Keratinocyte (primary cell): ENCODE measurements at regions not wholly inside any gene's neighbourhood (a gene's known extent, or its start where the extent isn't known, plus 50 kb on each side); places are given as distances from the start of the nearest gene placed in this dataset.

Experiments used
- DNase-seq: peaks from one replicate; pipeline ENCODE4 v3.0.0-alpha.2; 2011; ENCODE audit warnings: low read depth, missing footprints, low spot score
- FAIRE-seq: peaks from 2 replicates; lab custom pipeline; 2011; peaks lifted over from hg19 to GRCh38; lab: Jason Lieb, UNC
- H2AFZ ChIP-seq: 2 replicates; pipeline ENCODE4 v1.6.0; 2012; ENCODE audit warnings: low read length, control low read depth, inconsistent platforms; ENCODE audit not compliant: control insufficient read depth
- H3K27ac ChIP-seq: 2 replicates; pipeline ENCODE4 v1.5.1; 2011; ENCODE audit warnings: low read length; ENCODE audit not compliant: control insufficient read depth, insufficient read depth
- H3K27me3 ChIP-seq: 3 replicates; pipeline ENCODE4 v1.6.0; 2011; ENCODE audit warnings: low read length; ENCODE audit not compliant: control insufficient read depth, insufficient read depth; ENCODE audit errors: extremely low read depth
- H3K36me3 ChIP-seq, 2 experiments: 2 replicates in 1 of 2; 3 replicates in 1 of 2; pipeline ENCODE4 v1.5.1; 2011; ENCODE audit warnings: low read length in 2 of 2, mild to moderate bottlenecking in 1 of 2; ENCODE audit not compliant: control insufficient read depth in 2 of 2, insufficient read depth in 2 of 2; ENCODE audit errors: extremely low read depth in 1 of 2
- H3K4me1 ChIP-seq: 3 replicates; pipeline ENCODE4 v1.5.1; 2011; ENCODE audit warnings: low read length; ENCODE audit not compliant: control insufficient read depth, insufficient read depth; ENCODE audit errors: extremely low read depth
- H3K4me2 ChIP-seq: 3 replicates; pipeline ENCODE4 v1.6.0; 2011; ENCODE audit warnings: low read depth, low read length; ENCODE audit not compliant: control insufficient read depth, insufficient read depth; ENCODE audit errors: extremely low read depth
- H3K4me3 ChIP-seq, 3 experiments: fragments of 200-600 bp in 1 of 3; sonication (generic) in 1 of 3; 2 replicates in 2 of 3; 3 replicates in 1 of 3; pipeline ENCODE4 v1.5.1; 2011 to 2016; ENCODE audit warnings: low read length in 3 of 3, mild to moderate bottlenecking in 3 of 3, control low read depth in 2 of 3, inconsistent platforms in 1 of 3, low read depth in 1 of 3, mixed read lengths in 1 of 3, mixed run types in 1 of 3, moderate library complexity in 1 of 3; ENCODE audit not compliant: control insufficient read depth in 2 of 3, insufficient read depth in 2 of 3; ENCODE audit errors: extremely low read depth in 1 of 3
- H3K79me2 ChIP-seq: 2 replicates; pipeline ENCODE4 v1.6.0; 2012; ENCODE audit warnings: low read length; ENCODE audit not compliant: control insufficient read depth, insufficient read depth
- H3K9ac ChIP-seq: 3 replicates; pipeline ENCODE4 v1.6.0; 2011; ENCODE audit warnings: low read length; ENCODE audit not compliant: control insufficient read depth, insufficient read depth; ENCODE audit errors: extremely low read depth
- H3K9me1 ChIP-seq: 3 replicates; pipeline ENCODE4 v1.6.0; 2011; ENCODE audit warnings: low read length; ENCODE audit not compliant: control insufficient read depth, insufficient read depth; ENCODE audit errors: extremely low read depth
- H3K9me3 ChIP-seq: 2 replicates; pipeline ENCODE4 v1.5.1; 2012; ENCODE audit warnings: low read depth, low read length; ENCODE audit not compliant: control insufficient read depth
- H4K20me1 ChIP-seq: 3 replicates; pipeline ENCODE4 v1.6.0; 2011; ENCODE audit warnings: low read length; ENCODE audit not compliant: control insufficient read depth, insufficient read depth; ENCODE audit errors: extremely low read depth
- EZH2 ChIP-seq: IDR thresholded peaks from one replicate; pipeline ENCODE4 v1.6.1; 2012; ENCODE audit warnings: inconsistent platforms, mild to moderate bottlenecking, low read length, moderate library complexity
- dilution Hi-C: fragments of 300-500 bp; cut with MboI; formaldehyde crosslinking; loops from one replicate; pipeline ENCODE4 v1.7.0; 2020; ENCODE audit warnings: low sequenced_read_pairs; ENCODE audit not compliant: extremely low pct_ligation_motif_present
- TF ChIP-seq, protein P1 (sequence below), 3 experiments: IDR thresholded peaks in 1 of 3; conservative IDR thresholded peaks in 1 of 3; optimal IDR thresholded peaks in 1 of 3; 2 replicates in 2 of 3; 3 replicates in 1 of 3; pipeline versions ENCODE3 to v1.5.1; 2011; ENCODE audit warnings: low read length in 3 of 3, mild to moderate bottlenecking in 3 of 3, moderate library complexity in 2 of 3, control low read depth in 1 of 3, inconsistent platforms in 1 of 3; ENCODE audit not compliant: insufficient read depth in 2 of 3; ENCODE audit errors: extremely low read depth in 1 of 3

DNA sequence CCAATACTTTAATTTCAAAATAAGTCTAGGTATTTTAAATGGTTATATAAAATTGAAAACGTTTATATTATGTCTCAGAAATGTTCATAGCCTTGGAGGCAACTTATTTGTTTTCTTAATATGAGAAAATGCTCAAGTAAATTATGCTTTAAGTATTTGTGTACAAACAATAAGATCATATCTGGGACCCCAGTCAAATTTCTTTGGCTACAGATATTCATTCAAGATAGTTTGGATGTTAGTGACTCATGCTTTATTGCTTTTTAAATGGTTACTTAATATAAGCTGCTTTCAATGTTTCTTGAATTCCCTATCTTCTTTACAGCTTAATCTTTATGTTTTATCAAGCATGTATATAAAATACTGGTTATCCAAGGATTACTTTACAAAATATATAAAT is 291.3 kb downstream of the KCNC2 start:
- H3K36me3 ChIP-seq = no peaks in the 10 kb centered on the region
- no peak overlapping the region for H3K9ac ChIP-seq
- H3K4me3 ChIP-seq = no peak overlapping the region
- DNase-seq (no peak), FAIRE-seq (no peak)
- H3K9me1 ChIP-seq = no peaks in the 10 kb centered on the region
- H4K20me1 ChIP-seq = no peaks in the 10 kb centered on the region
- H3K27ac ChIP-seq = no peak overlapping the region
- TF ChIP-seq, protein P1, sequence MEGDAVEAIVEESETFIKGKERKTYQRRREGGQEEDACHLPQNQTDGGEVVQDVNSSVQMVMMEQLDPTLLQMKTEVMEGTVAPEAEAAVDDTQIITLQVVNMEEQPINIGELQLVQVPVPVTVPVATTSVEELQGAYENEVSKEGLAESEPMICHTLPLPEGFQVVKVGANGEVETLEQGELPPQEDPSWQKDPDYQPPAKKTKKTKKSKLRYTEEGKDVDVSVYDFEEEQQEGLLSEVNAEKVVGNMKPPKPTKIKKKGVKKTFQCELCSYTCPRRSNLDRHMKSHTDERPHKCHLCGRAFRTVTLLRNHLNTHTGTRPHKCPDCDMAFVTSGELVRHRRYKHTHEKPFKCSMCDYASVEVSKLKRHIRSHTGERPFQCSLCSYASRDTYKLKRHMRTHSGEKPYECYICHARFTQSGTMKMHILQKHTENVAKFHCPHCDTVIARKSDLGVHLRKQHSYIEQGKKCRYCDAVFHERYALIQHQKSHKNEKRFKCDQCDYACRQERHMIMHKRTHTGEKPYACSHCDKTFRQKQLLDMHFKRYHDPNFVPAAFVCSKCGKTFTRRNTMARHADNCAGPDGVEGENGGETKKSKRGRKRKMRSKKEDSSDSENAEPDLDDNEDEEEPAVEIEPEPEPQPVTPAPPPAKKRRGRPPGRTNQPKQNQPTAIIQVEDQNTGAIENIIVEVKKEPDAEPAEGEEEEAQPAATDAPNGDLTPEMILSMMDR (optimal IDR thresholded peaks at IDR 0.05 in 1 of 3, IDR thresholded peaks at IDR 0.05 in 1 of 3, conservative IDR thresholded peaks at IDR 0.05 in 1 of 3; ENCODE audit: extremely low read depth in 1 of 3, insufficient read depth in 2 of 3, low read length in 3 of 3) = no peak
- TF ChIP-seq EZH2 = no peak
- dilution Hi-C loops = no loop called here
- no peak overlapping the region for H2AFZ ChIP-seq
- H3K79me2 ChIP-seq = no peaks in the 10 kb centered on the region
- no peaks in the 10 kb centered on the region for H3K9me3 ChIP-seq
- no peak overlapping the region for H3K4me2 ChIP-seq
- no peaks in the 10 kb centered on the region for H3K27me3 ChIP-seq
- no peaks in the 10 kb centered on the region for H3K4me1 ChIP-seq

DNA sequence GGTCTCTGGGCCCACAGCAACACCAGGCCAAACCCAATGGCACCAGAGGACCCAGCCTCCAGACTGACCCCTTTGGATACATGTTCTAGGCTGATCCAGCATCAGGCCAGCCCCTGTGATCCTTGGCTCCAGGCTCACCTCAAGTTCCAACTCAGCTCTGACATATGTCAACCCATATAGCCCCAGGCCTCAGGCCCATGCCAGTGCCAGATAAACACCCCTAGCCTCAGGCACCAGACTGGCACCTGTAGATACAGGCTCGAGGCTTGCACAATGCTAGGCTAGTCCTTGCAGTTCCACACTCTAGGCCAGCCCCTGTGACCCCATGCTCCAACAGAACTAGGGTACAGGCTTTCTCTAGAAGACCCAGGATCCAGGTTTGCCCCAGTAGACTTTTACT is 287.5 kb downstream of the KCNC2 start:
- FAIRE-seq (no peak), DNase-seq (no peak)
- Histone ChIP-seq H3K27me3 (no peaks in the 10 kb centered on the region), H3K4me2 (no peak overlapping the region), H3K36me3 (no peaks in the 10 kb centered on the region), H2AFZ (no peak overlapping the region), H3K9me3 (no peaks in the 10 kb centered on the region), H3K79me2 (no peaks in the 10 kb centered on the region), H3K9ac (no peak overlapping the region), H3K4me1 (no peaks in the 10 kb centered on the region), H4K20me1 (no peaks in the 10 kb centered on the region), H3K4me3 (no peak overlapping the region), H3K27ac (no peak overlapping the region), H3K9me1 (no peaks in the 10 kb centered on the region)
- dilution Hi-C loops = no loop called here
- TF ChIP-seq, protein P1 (optimal IDR thresholded peaks at IDR 0.05 in 1 of 3, IDR thresholded peaks at IDR 0.05 in 1 of 3, conservative IDR thresholded peaks at IDR 0.05 in 1 of 3; ENCODE audit: extremely low read depth in 1 of 3, insufficient read depth in 2 of 3, low read length in 3 of 3) = no peak
- TF ChIP-seq EZH2 = no peak
